ENCODE measurements at regions not wholly inside any gene's neighbourhood (a gene's known extent, or its start where the extent isn't known, plus 50 kb on each side); places are given as distances from the start of the nearest gene placed in this dataset.
"Not testable (repeated sequence)": the region's sequence is repeated elsewhere in the genome, so short reads cannot be mapped to it uniquely, and the experiment has no call there.

GRCh38 chr12:83276904-83277303 lies 590.2 kb downstream of the TMTC2 start:
- no peak for DNase-seq

GRCh38 chr12:83271201-83271600 lies 584.5 kb downstream of the TMTC2 start:
- no peak for DNase-seq

- no peak for DNase-seq
These were observed 579.1 kb downstream of the TMTC2 start for GRCh38 chr12:83265808-83266207.

DNA sequence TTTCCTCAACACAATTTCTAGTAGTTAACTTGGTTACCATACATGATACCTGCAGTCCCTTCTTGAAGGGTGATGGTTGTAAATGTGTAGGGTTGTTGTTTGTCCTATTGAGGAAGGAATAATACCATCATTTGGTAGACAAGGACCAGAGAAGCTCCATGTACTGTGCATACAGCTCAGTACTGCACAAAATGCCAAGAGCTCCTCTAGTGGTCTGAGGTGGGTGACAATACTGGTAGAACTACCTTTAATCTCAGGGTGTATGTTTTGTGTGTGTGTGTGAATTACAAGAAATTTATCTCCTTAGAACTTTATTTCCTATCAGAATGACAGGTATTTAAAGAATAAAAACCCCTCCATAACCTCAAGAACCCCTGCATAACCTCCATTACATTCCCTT lies 575.3 kb downstream of the TMTC2 start:
- DNase-seq = no peak

DNA sequence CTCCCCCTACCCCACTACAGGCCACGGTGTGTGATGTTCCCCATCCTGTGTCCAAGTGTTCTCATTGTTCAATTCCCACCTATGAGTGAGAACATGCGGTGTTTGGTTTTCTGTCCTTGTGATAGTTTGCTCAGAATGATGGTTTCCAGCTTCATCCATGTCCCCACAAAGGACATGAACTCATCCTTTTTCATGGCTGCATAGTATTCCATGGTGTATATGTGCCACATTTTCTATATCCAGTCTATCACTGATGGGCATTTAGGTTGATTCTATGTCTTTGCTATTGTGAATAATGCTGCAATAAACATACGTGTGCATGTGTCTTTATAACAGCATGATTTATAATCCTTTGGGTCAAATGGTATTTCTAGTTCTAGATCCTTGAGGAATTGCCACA lies 573.4 kb downstream of the TMTC2 start:
- DNase-seq = not testable (repeated sequence)

DNA sequence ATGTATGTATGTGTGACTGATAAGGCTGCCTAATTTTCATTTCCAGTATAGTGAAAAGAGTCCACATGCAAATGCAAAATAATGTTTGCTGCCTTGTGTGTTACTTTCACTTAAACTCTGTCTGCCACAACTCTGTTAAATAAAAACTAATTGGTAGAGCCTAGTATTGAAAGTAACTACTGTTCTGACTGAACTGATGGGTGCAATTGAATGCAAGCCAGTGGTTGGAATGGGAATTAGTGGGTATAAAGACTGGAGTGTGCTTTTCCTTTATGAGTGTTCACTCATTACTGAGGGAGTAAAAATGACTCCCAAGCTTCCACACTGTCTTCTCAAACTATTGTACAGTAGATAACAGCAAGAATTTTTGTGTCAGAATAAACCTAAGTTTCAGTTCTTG lies 571.0 kb downstream of the TMTC2 start:
- DNase-seq = no peak

GRCh38 chr12:83256562-83256961 lies 569.9 kb downstream of the TMTC2 start:
- DNase-seq = no peak

DNA sequence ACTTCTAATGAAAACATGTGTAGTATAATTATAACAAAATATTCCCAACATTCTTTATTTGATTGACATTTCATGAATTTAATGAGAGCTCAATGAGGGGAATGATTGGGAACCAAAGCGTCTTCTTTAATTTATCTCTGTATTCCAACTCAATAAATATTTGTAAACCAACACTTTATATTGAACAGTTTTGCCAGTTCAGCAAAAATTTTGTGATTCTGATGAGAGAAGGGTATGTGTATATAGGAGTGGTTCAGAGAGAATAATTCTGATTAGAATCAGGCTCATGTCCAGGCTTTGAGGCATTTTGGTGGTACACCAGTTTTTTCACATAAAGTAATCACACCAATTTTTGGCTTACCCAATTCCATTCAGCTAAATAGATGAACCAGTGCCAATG lies 564.2 kb downstream of the TMTC2 start:
- DNase-seq = no peak

GRCh38 chr12:83245156-83245555 lies 558.5 kb downstream of the TMTC2 start:
- no peak for DNase-seq

DNA sequence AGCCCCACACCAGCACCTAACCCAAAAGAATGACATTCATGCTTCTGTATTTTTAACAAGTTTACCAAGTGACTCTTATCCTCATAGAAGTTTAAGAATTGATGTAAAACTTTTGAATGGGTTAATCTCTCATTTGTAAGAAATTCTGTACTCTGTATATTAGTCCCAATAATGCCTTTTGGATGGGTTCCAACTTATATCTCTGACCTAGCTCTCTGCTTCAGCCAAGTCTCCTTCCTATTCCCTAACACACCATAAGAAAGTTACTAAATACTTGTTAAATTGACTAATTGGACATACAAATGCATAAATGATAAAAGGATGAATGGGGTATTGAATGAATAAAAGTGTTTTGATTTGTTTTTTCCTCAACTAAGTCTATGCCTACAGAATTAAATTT lies 557.3 kb downstream of the TMTC2 start:
- DNase-seq = no peak

DNA sequence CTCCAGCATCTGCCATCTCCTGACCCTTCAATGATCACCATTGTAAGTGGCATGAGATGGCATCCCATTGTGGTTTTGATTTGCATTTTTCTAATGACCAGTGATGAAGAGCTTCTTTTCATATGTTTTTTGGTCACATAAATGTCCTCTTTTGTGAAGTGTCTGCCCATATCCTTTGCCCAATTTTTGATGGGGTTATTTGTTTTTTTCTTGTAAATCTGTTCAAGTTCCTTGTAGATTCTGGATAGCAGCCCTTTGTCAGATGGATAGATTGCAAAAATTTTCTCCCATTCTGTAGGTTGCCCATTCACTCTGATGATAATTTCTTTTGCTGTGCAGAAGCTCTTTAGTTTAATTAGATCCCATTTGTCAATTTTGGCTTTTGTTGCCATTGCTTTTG lies 547.3 kb downstream of the TMTC2 start:
- not testable (repeated sequence) for DNase-seq

DNA sequence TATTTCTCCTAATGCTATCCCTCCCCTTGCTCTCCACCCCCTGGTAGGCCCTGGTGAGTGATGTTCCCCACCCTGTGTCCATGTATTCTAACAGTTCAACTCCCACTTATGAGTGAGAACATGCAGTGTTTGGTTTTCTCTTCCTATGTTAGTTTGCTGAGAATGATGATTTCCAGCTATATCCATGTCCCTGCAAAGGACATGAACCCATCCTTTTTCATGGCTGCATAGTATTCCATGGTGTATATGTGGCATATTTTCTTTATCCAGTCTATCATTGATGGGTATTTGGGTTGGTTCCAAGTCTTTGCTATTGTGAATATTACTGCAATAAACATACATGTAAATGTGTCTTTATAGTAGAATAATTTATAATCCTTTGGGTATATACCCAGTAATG lies 540.3 kb downstream of the TMTC2 start:
- not testable (repeated sequence) for DNase-seq

GRCh38 chr12:83225806-83226205 lies 539.1 kb downstream of the TMTC2 start:
- no peak for DNase-seq

GRCh38 chr12:83224012-83224411 lies 537.3 kb downstream of the TMTC2 start:
- DNase-seq = no peak

DNA sequence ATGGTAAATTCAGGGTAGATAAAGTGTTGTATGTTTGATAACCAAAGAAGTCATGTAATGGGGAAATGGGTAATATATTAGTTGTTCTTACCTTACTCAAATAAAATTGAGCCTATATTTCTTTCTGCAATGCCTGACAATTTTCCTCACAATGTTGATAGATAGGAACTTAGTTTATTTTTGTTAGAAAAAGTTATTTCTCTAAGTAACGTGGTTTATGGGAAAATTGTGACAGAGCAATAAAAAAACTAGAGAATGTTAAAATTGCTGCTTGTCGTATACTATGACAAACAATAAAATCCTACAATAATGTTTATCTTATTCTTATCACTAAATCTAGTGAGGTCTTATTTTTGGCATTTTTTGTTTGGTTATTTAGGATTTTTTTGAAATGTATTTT lies 534.1 kb downstream of the TMTC2 start:
- no peak for DNase-seq

DNA sequence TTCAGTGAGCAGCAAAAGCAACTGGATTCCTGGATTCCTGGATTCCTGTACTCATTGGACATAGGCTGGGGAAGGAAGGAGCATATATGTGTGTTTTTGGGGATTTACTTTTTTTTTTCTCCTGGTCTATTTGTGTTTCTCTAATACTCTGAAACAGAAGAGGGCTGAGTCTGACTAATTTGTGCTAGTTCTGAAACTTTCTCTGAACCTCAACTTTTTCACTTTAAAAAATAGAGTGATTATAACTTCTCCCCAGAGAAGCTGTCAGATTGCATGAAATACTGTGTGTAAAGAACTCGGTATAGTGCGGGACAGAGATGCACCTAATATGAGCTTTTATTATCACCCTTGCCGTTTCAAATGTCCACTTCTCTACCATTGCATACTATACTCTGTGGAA lies 529.5 kb downstream of the TMTC2 start:
- no peak for DNase-seq

DNA sequence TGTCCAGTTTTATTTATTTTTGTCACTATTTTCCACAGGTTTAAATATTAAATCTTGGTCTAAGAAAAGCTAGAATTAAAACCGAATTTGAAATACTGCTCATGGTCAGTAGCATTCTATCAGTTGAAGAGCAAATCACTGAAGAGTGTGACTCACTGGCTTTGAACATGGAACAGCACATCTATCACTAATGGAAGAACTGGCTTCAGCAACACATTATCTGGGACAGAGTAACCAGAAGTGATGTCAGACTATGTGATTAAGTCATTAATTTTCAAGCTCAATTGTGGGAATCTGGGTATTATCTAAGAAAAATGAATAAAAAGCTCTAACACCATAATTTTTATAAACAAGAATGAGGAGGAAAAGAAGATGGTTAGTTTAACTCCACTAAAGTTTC lies 527.5 kb downstream of the TMTC2 start:
- no peak for DNase-seq

DNA sequence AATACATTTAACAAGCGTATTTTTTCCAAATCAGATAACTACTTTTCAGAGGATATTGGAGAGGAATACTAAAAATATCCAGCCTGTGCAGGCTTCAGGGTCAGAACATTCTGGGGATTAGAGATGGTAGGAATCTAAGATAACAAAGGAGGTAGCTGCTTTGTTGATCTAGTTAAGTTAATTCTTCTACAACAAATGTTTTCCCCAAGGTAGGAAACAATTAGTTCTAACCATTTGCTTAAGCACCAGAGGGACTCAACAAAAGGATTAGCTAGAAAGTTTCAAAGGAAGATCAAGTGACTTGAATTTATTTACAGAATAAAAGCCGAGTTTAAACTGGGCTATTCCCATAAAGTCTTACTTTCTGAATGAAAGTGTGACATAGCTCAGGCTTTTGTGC lies 524.2 kb downstream of the TMTC2 start:
- DNase-seq = no peak

- no peak for DNase-seq
These were observed 512.4 kb downstream of the TMTC2 start for GRCh38 chr12:83199069-83199468.

DNA sequence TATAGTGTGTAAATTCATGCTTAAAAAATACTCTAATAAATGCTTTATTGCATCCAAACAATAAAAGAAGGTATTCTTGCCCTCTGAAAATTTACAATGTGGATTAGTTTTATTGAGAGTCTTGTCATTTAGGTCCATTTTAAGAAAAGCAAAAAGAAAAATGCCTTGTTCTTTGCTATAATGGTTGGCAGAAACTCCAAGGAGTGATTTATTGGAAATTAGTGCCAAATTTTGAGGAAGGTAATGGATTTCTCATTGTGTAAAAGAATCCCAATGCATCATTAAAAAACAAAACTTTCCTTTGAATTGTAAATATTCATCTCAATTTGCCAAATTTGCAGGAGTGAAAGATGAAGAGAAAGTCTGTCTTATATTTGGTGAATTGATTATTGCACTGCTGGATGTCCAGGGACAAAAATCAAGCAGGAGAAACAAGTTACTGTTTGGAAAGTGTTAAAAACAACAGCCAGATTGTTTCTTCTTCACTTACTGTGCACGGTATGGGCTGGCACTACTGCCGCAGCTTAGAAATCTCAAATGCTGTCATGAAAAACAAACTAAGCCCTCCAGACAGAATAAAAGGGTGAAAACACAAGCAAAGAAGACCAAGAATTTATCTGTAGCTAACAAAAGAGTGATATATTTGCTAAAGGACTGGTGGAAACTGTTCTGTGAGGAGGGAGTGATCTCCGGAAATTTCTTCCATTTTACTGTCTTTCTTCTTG lies 511.7 kb downstream of the TMTC2 start:
- DNase-seq = no peak

- no peak for DNase-seq
These were observed 510.8 kb downstream of the TMTC2 start for GRCh38 chr12:83197483-83197914.

- no peak for DNase-seq
These were observed 510.1 kb downstream of the TMTC2 start for GRCh38 chr12:83196694-83197350.

GRCh38 chr12:83190631-83191390 lies 504.1 kb downstream of the TMTC2 start:
- DNase-seq = no peak

GRCh38 chr12:83186419-83186818 lies 499.7 kb downstream of the TMTC2 start:
- DNase-seq = no peak

All from activated CD4-positive, alpha-beta T cell treated with anti-CD3 and anti-CD28 coated beads, Interleukin-2, amount 50 U/mL, for 16 hours (primary cell).